ENCODE measurements at regions not wholly inside any gene's neighbourhood (a gene's known extent, or its start where the extent isn't known, plus 50 kb on each side); places are given as distances from the start of the nearest gene placed in this dataset.
"Not testable (repeated sequence)": the region's sequence is repeated elsewhere in the genome, so short reads cannot be mapped to it uniquely, and the experiment has no call there.

GRCh38 chr2:111447482-111447881 lies 326.8 kb downstream of the BCL2L11 start:
- H3K79me2 ChIP-seq (ENCODE audit: control insufficient read depth, insufficient read depth, low read length); H4K20me1 ChIP-seq (ENCODE audit: control insufficient read depth, insufficient read depth, low read length, poor library complexity, severe bottlenecking); H3K27me3 Mint-ChIP-seq; H3K27ac Mint-ChIP-seq; DNase-seq; H3K9me3 Mint-ChIP-seq (ENCODE audit: insufficient read depth); H2AFZ ChIP-seq (ENCODE audit: insufficient read depth, low read depth, low read length, poor library complexity, severe bottlenecking); H3K9ac ChIP-seq (ENCODE audit: low read length); H3K4me1 Mint-ChIP-seq; H3K27me3 ChIP-seq (replicated peaks in 1 of 4; ENCODE audit: control extremely low read depth in 1 of 4, control insufficient read depth in 3 of 4, insufficient read depth in 4 of 4, low read length in 3 of 4); H3K9me3 ChIP-seq (ENCODE audit: control extremely low read depth in 1 of 3, control insufficient read depth in 2 of 3, insufficient read depth in 1 of 3, low read length in 2 of 3); H3K27ac ChIP-seq (ENCODE audit: low read length in 2 of 2); intact Hi-C loops (cut with micrococcal nuclease); POLR2A ChIA-PET; CTCF ChIA-PET; H3K4me1 ChIP-seq (ENCODE audit: control insufficient read depth in 2 of 2, insufficient read depth in 2 of 2, low read length in 2 of 2); H3K4me3 ChIP-seq (ENCODE audit: control extremely low read depth in 1 of 5, extremely low read depth in 1 of 5, insufficient read depth in 1 of 5, low read depth in 2 of 5, low read length in 4 of 5); ATAC-seq (ENCODE audit: low read depth); H3K4me2 ChIP-seq (replicated peaks; ENCODE audit: low read depth, low read length, poor library complexity, severe bottlenecking); H3K36me3 ChIP-seq (replicated peaks in 1 of 2; ENCODE audit: control extremely low read depth in 1 of 2, control insufficient read depth in 1 of 2, extremely low read depth in 1 of 2, insufficient read depth in 2 of 2, low read length in 1 of 2); H3K4me3 Mint-ChIP-seq: not testable (repeated sequence)
- WGBS (ENCODE audit: insufficient coverage) = no CpG with 5 or more reads among the region's 5 CpGs

- H3K4me1 Mint-ChIP-seq; H3K79me2 ChIP-seq (ENCODE audit: control insufficient read depth, insufficient read depth, low read length); ATAC-seq (ENCODE audit: low read depth); H3K4me1 ChIP-seq (ENCODE audit: control insufficient read depth in 2 of 2, insufficient read depth in 2 of 2, low read length in 2 of 2); H3K27ac Mint-ChIP-seq; H3K27me3 Mint-ChIP-seq; H3K27ac ChIP-seq (ENCODE audit: low read length in 2 of 2); POLR2A ChIA-PET; H3K4me3 Mint-ChIP-seq; intact Hi-C loops (cut with micrococcal nuclease); H3K9ac ChIP-seq (ENCODE audit: low read length); DNase-seq; H3K9me3 Mint-ChIP-seq (ENCODE audit: insufficient read depth); H3K36me3 ChIP-seq (replicated peaks in 1 of 2; ENCODE audit: control extremely low read depth in 1 of 2, control insufficient read depth in 1 of 2, extremely low read depth in 1 of 2, insufficient read depth in 2 of 2, low read length in 1 of 2); H3K4me2 ChIP-seq (replicated peaks; ENCODE audit: low read depth, low read length, poor library complexity, severe bottlenecking); CTCF ChIA-PET; H4K20me1 ChIP-seq (ENCODE audit: control insufficient read depth, insufficient read depth, low read length, poor library complexity, severe bottlenecking); H3K9me3 ChIP-seq (ENCODE audit: control extremely low read depth in 1 of 3, control insufficient read depth in 2 of 3, insufficient read depth in 1 of 3, low read length in 2 of 3); H3K27me3 ChIP-seq (replicated peaks in 1 of 4; ENCODE audit: control extremely low read depth in 1 of 4, control insufficient read depth in 3 of 4, insufficient read depth in 4 of 4, low read length in 3 of 4); H2AFZ ChIP-seq (ENCODE audit: insufficient read depth, low read depth, low read length, poor library complexity, severe bottlenecking); H3K4me3 ChIP-seq (ENCODE audit: control extremely low read depth in 1 of 5, extremely low read depth in 1 of 5, insufficient read depth in 1 of 5, low read depth in 2 of 5, low read length in 4 of 5): not testable (repeated sequence)
- WGBS (ENCODE audit: insufficient coverage) = no CpG with 5 or more reads among the region's 8 CpGs
These were observed 328.1 kb downstream of the BCL2L11 start for GRCh38 chr2:111448796-111449195.

- ATAC-seq (ENCODE audit: low read depth); DNase-seq; H3K79me2 ChIP-seq (ENCODE audit: control insufficient read depth, insufficient read depth, low read length); H3K4me1 ChIP-seq (ENCODE audit: control insufficient read depth in 2 of 2, insufficient read depth in 2 of 2, low read length in 2 of 2); POLR2A ChIA-PET; H3K27me3 Mint-ChIP-seq; H3K9me3 ChIP-seq (ENCODE audit: control extremely low read depth in 1 of 3, control insufficient read depth in 2 of 3, insufficient read depth in 1 of 3, low read length in 2 of 3); H3K4me3 ChIP-seq (ENCODE audit: control extremely low read depth in 1 of 5, extremely low read depth in 1 of 5, insufficient read depth in 1 of 5, low read depth in 2 of 5, low read length in 4 of 5); H3K27me3 ChIP-seq (replicated peaks in 1 of 4; ENCODE audit: control extremely low read depth in 1 of 4, control insufficient read depth in 3 of 4, insufficient read depth in 4 of 4, low read length in 3 of 4); H3K36me3 ChIP-seq (replicated peaks in 1 of 2; ENCODE audit: control extremely low read depth in 1 of 2, control insufficient read depth in 1 of 2, extremely low read depth in 1 of 2, insufficient read depth in 2 of 2, low read length in 1 of 2); H3K4me2 ChIP-seq (replicated peaks; ENCODE audit: low read depth, low read length, poor library complexity, severe bottlenecking); H3K4me1 Mint-ChIP-seq; H3K9ac ChIP-seq (ENCODE audit: low read length); H3K27ac Mint-ChIP-seq; H2AFZ ChIP-seq (ENCODE audit: insufficient read depth, low read depth, low read length, poor library complexity, severe bottlenecking); H3K9me3 Mint-ChIP-seq (ENCODE audit: insufficient read depth); CTCF ChIA-PET; H4K20me1 ChIP-seq (ENCODE audit: control insufficient read depth, insufficient read depth, low read length, poor library complexity, severe bottlenecking); H3K27ac ChIP-seq (ENCODE audit: low read length in 2 of 2); H3K4me3 Mint-ChIP-seq: not testable (repeated sequence)
- no CpG with 5 or more reads among the region's 6 CpGs for WGBS (ENCODE audit: insufficient coverage)
- intact Hi-C loops (cut with micrococcal nuclease) = loop anchor here (10.0 kb wide), 1 partner anchor 636 kb away; no protein-coding TSS in a partner anchor
These were observed 329.8 kb downstream of the BCL2L11 start for GRCh38 chr2:111450526-111450925.

- H3K9me3 ChIP-seq (ENCODE audit: control extremely low read depth in 1 of 3, control insufficient read depth in 2 of 3, insufficient read depth in 1 of 3, low read length in 2 of 3); H4K20me1 ChIP-seq (ENCODE audit: control insufficient read depth, insufficient read depth, low read length, poor library complexity, severe bottlenecking); H3K4me1 ChIP-seq (ENCODE audit: control insufficient read depth in 2 of 2, insufficient read depth in 2 of 2, low read length in 2 of 2); H3K27me3 ChIP-seq (replicated peaks in 1 of 4; ENCODE audit: control extremely low read depth in 1 of 4, control insufficient read depth in 3 of 4, insufficient read depth in 4 of 4, low read length in 3 of 4); H3K36me3 ChIP-seq (replicated peaks in 1 of 2; ENCODE audit: control extremely low read depth in 1 of 2, control insufficient read depth in 1 of 2, extremely low read depth in 1 of 2, insufficient read depth in 2 of 2, low read length in 1 of 2); DNase-seq; H3K4me3 ChIP-seq (ENCODE audit: control extremely low read depth in 1 of 5, extremely low read depth in 1 of 5, insufficient read depth in 1 of 5, low read depth in 2 of 5, low read length in 4 of 5); H3K9me3 Mint-ChIP-seq (ENCODE audit: insufficient read depth); H3K27ac ChIP-seq (ENCODE audit: low read length in 2 of 2); H3K4me3 Mint-ChIP-seq; H3K4me1 Mint-ChIP-seq; H3K4me2 ChIP-seq (replicated peaks; ENCODE audit: low read depth, low read length, poor library complexity, severe bottlenecking); H3K9ac ChIP-seq (ENCODE audit: low read length); ATAC-seq (ENCODE audit: low read depth); H3K27me3 Mint-ChIP-seq; POLR2A ChIA-PET; H2AFZ ChIP-seq (ENCODE audit: insufficient read depth, low read depth, low read length, poor library complexity, severe bottlenecking); CTCF ChIA-PET; H3K79me2 ChIP-seq (ENCODE audit: control insufficient read depth, insufficient read depth, low read length): not testable (repeated sequence)
- H3K27ac Mint-ChIP-seq = peak overlapping the region; percentile 61
- intact Hi-C loops (cut with micrococcal nuclease) = loop anchor here (10.0 kb wide), 1 partner anchor 637 kb away; no protein-coding TSS in a partner anchor
- WGBS (ENCODE audit: insufficient coverage) = no CpG with 5 or more reads among the region's 9 CpGs
These were observed 331.0 kb downstream of the BCL2L11 start for GRCh38 chr2:111451692-111452199.
